Upper lobe of left lung (tissue), 4 donors: ENCODE measurements at regions not wholly inside any gene's neighbourhood (a gene's known extent, or its start where the extent isn't known, plus 50 kb on each side); places are given as distances from the start of the nearest gene placed in this dataset.

Experiments
- EP300 ChIP-seq, 4 donors: sonication (generic); formaldehyde crosslinking; IDR thresholded peaks; one replicate each; pipeline ENCODE4 v1.5.1; 2017; ENCODE audit warnings: antibody characterized with exemption in 4 of 4, control low read depth in 2 of 4
- POLR2A ChIP-seq, 4 donors: fragments of 450-650 bp; IDR thresholded peaks; one replicate each; pipeline ENCODE4 v1.5.1; 2016 to 2017; ENCODE audit warnings: antibody characterized with exemption in 4 of 4, mild to moderate bottlenecking in 2 of 4

- TF ChIP-seq POLR2A (IDR thresholded peaks at IDR 0.05) (no peak), EP300 (IDR thresholded peaks at IDR 0.05) (no peak)
These were observed 177.1 kb upstream of the TRIM24 start for GRCh38 chr7:138282997-138283396.
